Upper lobe of left lung (tissue), 6 donors: ENCODE measurements at regions not wholly inside any gene's neighbourhood (a gene's known extent, or its start where the extent isn't known, plus 50 kb on each side); places are given as distances from the start of the nearest gene placed in this dataset.
"Not testable (repeated sequence)": the region's sequence is repeated elsewhere in the genome, so short reads cannot be mapped to it uniquely, and the experiment has no call there.

Source experiments
- ATAC-seq, 2 donors: fragments of 200-7000 bp; cut with Tn5 transposase; one replicate each; pipeline ENCODE4 v1.9.1; 2022; ENCODE audit warnings: mild to moderate bottlenecking in 2 of 2, moderate library complexity in 2 of 2; ENCODE audit not compliant: low FRiP score in 2 of 2
- DNase-seq, 2 donors: peaks; one replicate each; pipeline ENCODE4 v3.0.0-alpha.2; 2019 to 2020
- H3K27ac ChIP-seq, 4 donors: fragments of 200-600 bp; sonication (generic); one replicate each; pipeline ENCODE4 v1.5.1; 2016 to 2019
- H3K27me3 ChIP-seq, 4 donors: fragments of 200-600 bp; sonication (generic); one replicate each; pipeline ENCODE4 v1.5.1; 2017 to 2019
- H3K36me3 ChIP-seq, 4 donors: fragments of 200-600 bp; sonication (generic); one replicate each; pipeline ENCODE4 v1.5.1; 2016 to 2019
- H3K4me1 ChIP-seq, 4 donors: fragments of 200-600 bp; sonication (generic); one replicate each; pipeline ENCODE4 v1.5.1; 2018 to 2019
- H3K4me3 ChIP-seq, 4 donors: fragments of 200-600 bp; sonication (generic); one replicate each; pipeline ENCODE4 v1.5.1; 2017 to 2019; ENCODE audit warnings: mild to moderate bottlenecking in 2 of 4, moderate library complexity in 1 of 4
- H3K9me3 ChIP-seq, 4 donors: fragments of 200-600 bp; sonication (generic); one replicate each; pipeline ENCODE4 v1.5.1; 2018 to 2019
- CTCF ChIP-seq, 6 experiments: fragments of 450-650 bp in 4 of 6; fragments of 200-600 bp in 2 of 6; sonication (generic) in 2 of 6; IDR thresholded peaks; one replicate each; pipeline ENCODE4 v1.5.1; 2016 to 2019; ENCODE audit warnings: antibody characterized with exemption in 6 of 6
- EP300 ChIP-seq, 4 donors: sonication (generic); formaldehyde crosslinking; IDR thresholded peaks; one replicate each; pipeline ENCODE4 v1.5.1; 2017; ENCODE audit warnings: antibody characterized with exemption in 4 of 4, control low read depth in 2 of 4
- POLR2A ChIP-seq, 4 donors: fragments of 450-650 bp; IDR thresholded peaks; one replicate each; pipeline ENCODE4 v1.5.1; 2016 to 2017; ENCODE audit warnings: antibody characterized with exemption in 4 of 4, mild to moderate bottlenecking in 2 of 4
- POLR2AphosphoS5 ChIP-seq, 2 donors: sonication (generic); formaldehyde crosslinking; IDR thresholded peaks; one replicate each; pipeline ENCODE4 v1.5.1; 2017; ENCODE audit warnings: antibody characterized with exemption in 2 of 2
- WGBS, 2 donors: methylation state at CpG; one replicate each; pipeline ENCODE4 v1.1.5; 2017 to 2018; 5-methylcytosine and 5-hydroxymethylcytosine counted together
- donor health status: DM: no; HTN: no; CAD: no; lungs with moderate emphysema.
- donor health status: DM: no; HTN: yes; CAD: no; lungs with severe emphysema.

GRCh38 chr13:64488731-64489130 lies 2741.4 kb downstream of the PCDH9 start:
- Histone ChIP-seq H3K27me3 (no peaks in the 10 kb centered on the region), H3K9me3 (no peaks in the 10 kb centered on the region), H3K27ac (no peak overlapping the region), H3K4me3 (no peak overlapping the region), H3K36me3 (no peaks in the 10 kb centered on the region), H3K4me1 (no peaks in the 10 kb centered on the region)
- no peak for TF ChIP-seq EP300 (IDR thresholded peaks at IDR 0.05)
- no peak for TF ChIP-seq POLR2AphosphoS5 (IDR thresholded peaks at IDR 0.05)
- TF ChIP-seq POLR2A (IDR thresholded peaks at IDR 0.05) = no peak
- no peak for TF ChIP-seq CTCF (IDR thresholded peaks at IDR 0.05)
- ATAC-seq (no peak), DNase-seq (no peak)

GRCh38 chr13:64482373-64482772 lies 2747.8 kb downstream of the PCDH9 start:
- DNase-seq = no peak
- 83 to 87% methylated on average over 3 of the region's 3 CpGs for WGBS, 2 donors
- no peak overlapping the region for H3K27ac ChIP-seq

GRCh38 chr13:64480672-64481071 lies 2749.5 kb downstream of the PCDH9 start:
- Histone ChIP-seq H3K36me3 (no peaks in the 10 kb centered on the region), H3K4me3 (no peak overlapping the region), H3K27ac (no peak overlapping the region), H3K4me1 (no peaks in the 10 kb centered on the region), H3K9me3 (peaks cover 0 to 5% (median 0%) of the 10 kb centered on the region in 4 donors), H3K27me3 (no peaks in the 10 kb centered on the region)
- no peak for ATAC-seq
- TF ChIP-seq CTCF (IDR thresholded peaks at IDR 0.05) (no peak), EP300 (IDR thresholded peaks at IDR 0.05) (no peak), POLR2AphosphoS5 (IDR thresholded peaks at IDR 0.05) (no peak), POLR2A (IDR thresholded peaks at IDR 0.05) (no peak)
- WGBS, 2 donors = 0 to 2% methylated on average over 1 of the region's 1 CpG
- DNase-seq = no peak

More at GRCh38 chr13:64482373-64482772, 2747.8 kb downstream of the PCDH9 start:
- TF ChIP-seq EP300 (IDR thresholded peaks at IDR 0.05) = no peak
- no peak for TF ChIP-seq CTCF (IDR thresholded peaks at IDR 0.05)
- no peak for TF ChIP-seq POLR2AphosphoS5 (IDR thresholded peaks at IDR 0.05)
- no peak for TF ChIP-seq POLR2A (IDR thresholded peaks at IDR 0.05)
- no peaks in the 10 kb centered on the region for H3K27me3 ChIP-seq
- no peak overlapping the region for H3K4me3 ChIP-seq
- no peaks in the 10 kb centered on the region for H3K36me3 ChIP-seq
- no peaks in the 10 kb centered on the region for H3K9me3 ChIP-seq
- ATAC-seq = no peak
- H3K4me1 ChIP-seq = no peaks in the 10 kb centered on the region

GRCh38 chr13:64480211-64480610 lies 2749.9 kb downstream of the PCDH9 start:
- H3K9me3 ChIP-seq = peaks cover 0 to 5% (median 0%) of the 10 kb centered on the region in 4 donors
- H3K4me1 ChIP-seq = no peaks in the 10 kb centered on the region
- no peaks in the 10 kb centered on the region for H3K36me3 ChIP-seq
- H3K27me3 ChIP-seq = no peaks in the 10 kb centered on the region
- TF ChIP-seq POLR2A (IDR thresholded peaks at IDR 0.05) (no peak), CTCF (IDR thresholded peaks at IDR 0.05) (no peak), POLR2AphosphoS5 (IDR thresholded peaks at IDR 0.05) (no peak), EP300 (IDR thresholded peaks at IDR 0.05) (no peak)
- ATAC-seq (no peak), DNase-seq (no peak)
- H3K4me3 ChIP-seq = no peak overlapping the region
- 74 to 80% methylated on average over 1 of the region's 1 CpG for WGBS, 2 donors
- no peak overlapping the region for H3K27ac ChIP-seq

- Histone ChIP-seq H3K4me3 (no peak overlapping the region), H3K27me3 (no peaks in the 10 kb centered on the region), H3K9me3 (peaks cover 0 to 5% (median 0%) of the 10 kb centered on the region in 4 donors), H3K4me1 (no peaks in the 10 kb centered on the region), H3K36me3 (no peaks in the 10 kb centered on the region), H3K27ac (no peak overlapping the region)
- no peak for ATAC-seq
- TF ChIP-seq POLR2AphosphoS5 (IDR thresholded peaks at IDR 0.05) (no peak), CTCF (IDR thresholded peaks at IDR 0.05) (no peak), POLR2A (IDR thresholded peaks at IDR 0.05) (no peak), EP300 (IDR thresholded peaks at IDR 0.05) (no peak)
- no peak for DNase-seq
Observed at GRCh38 chr13:64477146-64477545, 2753.0 kb downstream of the PCDH9 start.

- 85 to 91% methylated on average over 2 of the region's 2 CpGs for WGBS, 2 donors
- DNase-seq, H3K27ac ChIP-seq, H3K36me3 ChIP-seq, ATAC-seq, H3K4me3 ChIP-seq, H3K4me1 ChIP-seq, H3K27me3 ChIP-seq, H3K9me3 ChIP-seq: not testable (repeated sequence)
Observed at GRCh38 chr13:64476041-64476568, 2754.0 kb downstream of the PCDH9 start.
